GM13977 (cell line): ENCODE measurements at regions not wholly inside any gene's neighbourhood (a gene's known extent, or its start where the extent isn't known, plus 50 kb on each side); places are given as distances from the start of the nearest gene placed in this dataset.

Experiments
- DNase-seq: peaks from one replicate; pipeline ENCODE4 v3.0.0; 2012; ENCODE audit warnings: low spot score
- CTCF ChIP-seq: IDR thresholded peaks from 2 replicates; pipeline ENCODE4 v1.5.1; 2012; ENCODE audit warnings: mild to moderate bottlenecking, control low read depth; ENCODE audit not compliant: insufficient read depth; ENCODE audit errors: extremely low read depth, missing control alignments
- in situ Hi-C: fragments of 300-500 bp; cut with MboI; formaldehyde crosslinking; loops from one replicate; pipeline ENCODE4 v1.12.0; 2022; ENCODE audit warnings: low sequenced_read_pairs, low pct_unique_long_range_greater_than_20kb, mixed read lengths, inconsistent platforms; ENCODE audit not compliant: unreplicated experiment

- DNase-seq, result no peak
- in situ Hi-C loops, result no loop called here
- no peak for TF ChIP-seq CTCF
Measured at GRCh38 chr20:40111282-40111681, 577.8 kb downstream of the MAFB start.

- in situ Hi-C loops, result no loop called here
- no peak for TF ChIP-seq CTCF
- no peak for DNase-seq
Measured at GRCh38 chr20:40110311-40110831, 578.7 kb downstream of the MAFB start.

GRCh38 chr20:40109136-40109535, 579.9 kb downstream of the MAFB start:
- in situ Hi-C loops, result no loop called here
- DNase-seq, result no peak
- TF ChIP-seq CTCF, result no peak

GRCh38 chr20:40108321-40108720, 580.7 kb downstream of the MAFB start:
- DNase-seq, result no peak
- TF ChIP-seq CTCF, result no peak
- in situ Hi-C loops, result no loop called here

GRCh38 chr20:40104959-40105358, 584.1 kb downstream of the MAFB start:
- TF ChIP-seq CTCF, result no peak
- in situ Hi-C loops, result no loop called here
- DNase-seq, result no peak

GRCh38 chr20:40103420-40103819, 585.6 kb downstream of the MAFB start:
- in situ Hi-C loops, result no loop called here
- no peak for TF ChIP-seq CTCF
- DNase-seq, result no peak

- TF ChIP-seq CTCF, result no peak
- no peak for DNase-seq
- in situ Hi-C loops, result no loop called here
Measured at GRCh38 chr20:40101560-40101959, 587.5 kb downstream of the MAFB start.
